PC-3 (cell line): ENCODE measurements at regions not wholly inside any gene's neighbourhood (a gene's known extent, or its start where the extent isn't known, plus 50 kb on each side); places are given as distances from the start of the nearest gene placed in this dataset.

Experiments used
- EZH2 ChIP-seq: fragments of 300-600 bp; sonication (generic); IDR thresholded peaks from one replicate; pipeline ENCODE4 v1.6.1; 2017; ENCODE audit warnings: antibody characterized with exemption, mild to moderate bottlenecking, low read length; ENCODE audit not compliant: unreplicated experiment
- EZH2phosphoT487 ChIP-seq: fragments of 300-600 bp; sonication (generic); IDR thresholded peaks from 2 replicates; pipeline ENCODE4 v1.6.1; 2018; ENCODE audit warnings: mild to moderate bottlenecking, antibody characterized with exemption, low read length, borderline replicate concordance

DNA sequence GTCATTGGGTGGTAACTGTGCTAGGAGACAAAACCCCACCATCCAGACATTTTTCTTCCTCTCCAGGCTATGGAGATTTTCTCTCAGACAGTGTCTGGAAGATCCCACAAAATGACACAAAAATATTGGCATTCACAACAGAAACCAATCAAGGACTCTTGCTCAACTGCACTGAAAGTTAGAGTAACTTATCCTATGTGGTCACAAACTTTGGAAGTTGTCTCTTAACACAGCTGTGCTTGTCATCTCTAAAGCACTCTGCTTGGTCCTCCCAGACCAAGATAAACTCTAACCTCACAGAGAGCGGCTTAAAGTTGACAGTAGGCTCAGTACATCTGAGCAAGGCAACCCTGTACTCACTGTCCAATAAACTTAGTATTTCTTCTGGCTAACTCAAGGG, 74.9 kb downstream of the AKR1C4 start:
- TF ChIP-seq EZH2, result no peak
- TF ChIP-seq EZH2phosphoT487, result no peak
